ENCODE measurements at regions not wholly inside any gene's neighbourhood (a gene's known extent, or its start where the extent isn't known, plus 50 kb on each side); places are given as distances from the start of the nearest gene placed in this dataset.

DNA sequence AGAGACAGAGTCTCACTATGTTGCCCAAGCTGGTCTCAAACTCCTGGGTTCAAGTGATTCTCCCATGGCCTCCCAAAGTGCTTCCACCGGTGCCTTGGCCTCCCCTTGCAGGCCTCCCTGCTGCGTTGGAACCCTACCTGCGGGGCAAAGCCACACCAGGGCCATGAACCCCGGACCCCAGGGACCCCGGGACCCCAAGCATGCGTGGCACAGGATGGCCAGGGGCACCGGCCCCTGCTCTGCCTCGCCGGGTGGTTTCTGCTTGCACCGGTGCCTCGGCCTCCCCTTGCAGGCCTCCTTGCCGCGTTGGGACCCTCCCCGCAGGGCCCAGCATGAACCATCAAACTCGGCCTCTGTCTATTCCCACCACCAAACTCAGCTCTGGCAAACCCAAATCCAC is 301.0 kb upstream of the NPVF start:
- TF ChIP-seq, protein P1, sequence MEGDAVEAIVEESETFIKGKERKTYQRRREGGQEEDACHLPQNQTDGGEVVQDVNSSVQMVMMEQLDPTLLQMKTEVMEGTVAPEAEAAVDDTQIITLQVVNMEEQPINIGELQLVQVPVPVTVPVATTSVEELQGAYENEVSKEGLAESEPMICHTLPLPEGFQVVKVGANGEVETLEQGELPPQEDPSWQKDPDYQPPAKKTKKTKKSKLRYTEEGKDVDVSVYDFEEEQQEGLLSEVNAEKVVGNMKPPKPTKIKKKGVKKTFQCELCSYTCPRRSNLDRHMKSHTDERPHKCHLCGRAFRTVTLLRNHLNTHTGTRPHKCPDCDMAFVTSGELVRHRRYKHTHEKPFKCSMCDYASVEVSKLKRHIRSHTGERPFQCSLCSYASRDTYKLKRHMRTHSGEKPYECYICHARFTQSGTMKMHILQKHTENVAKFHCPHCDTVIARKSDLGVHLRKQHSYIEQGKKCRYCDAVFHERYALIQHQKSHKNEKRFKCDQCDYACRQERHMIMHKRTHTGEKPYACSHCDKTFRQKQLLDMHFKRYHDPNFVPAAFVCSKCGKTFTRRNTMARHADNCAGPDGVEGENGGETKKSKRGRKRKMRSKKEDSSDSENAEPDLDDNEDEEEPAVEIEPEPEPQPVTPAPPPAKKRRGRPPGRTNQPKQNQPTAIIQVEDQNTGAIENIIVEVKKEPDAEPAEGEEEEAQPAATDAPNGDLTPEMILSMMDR (IDR thresholded peaks at IDR 0.05), result no peak
- no peak for TF ChIP-seq EZH2 (IDR thresholded peaks at IDR 0.05; ENCODE audit: borderline replicate concordance, insufficient read depth, low read depth, low read length, poor library complexity, severe bottlenecking)
